IMR-90 (cell line): ENCODE measurements at regions not wholly inside any gene's neighbourhood (a gene's known extent, or its start where the extent isn't known, plus 50 kb on each side); places are given as distances from the start of the nearest gene placed in this dataset.

Source experiments
- BHLHE40 ChIP-seq: fragments of 150-350 bp; IDR thresholded peaks from 2 replicates; pipeline ENCODE4 v1.6.1; 2016; ENCODE audit warnings: mild to moderate bottlenecking, low read depth, low read length
- CEBPB ChIP-seq: IDR thresholded peaks from 2 replicates; pipeline ENCODE4 v1.6.1; 2012; ENCODE audit warnings: low read depth, low read length, improper control_type of control experiment
- CTCF ChIP-seq: conservative IDR thresholded peaks from 2 replicates; pipeline ENCODE4 v1.5.1; 2012; ENCODE audit warnings: mild to moderate bottlenecking, low read depth, low read length, improper control_type of control experiment
- FOS ChIP-seq: fragments of 150-350 bp; IDR thresholded peaks from 2 replicates; pipeline ENCODE4 v1.6.1; 2016; ENCODE audit warnings: low read depth, low read length
- MAFK ChIP-seq: IDR thresholded peaks from 2 replicates; pipeline ENCODE4 v1.6.1; 2012; ENCODE audit warnings: low read depth, low read length, improper control_type of control experiment
- POLR2A ChIP-seq: IDR thresholded peaks from 2 replicates; pipeline ENCODE4 v1.6.1; 2012; ENCODE audit warnings: mild to moderate bottlenecking, low read depth, low read length
- RFX5 ChIP-seq: IDR thresholded peaks from 2 replicates; pipeline ENCODE4 v1.8.0; 2012; ENCODE audit warnings: low read depth, mild to moderate bottlenecking, low read length, moderate library complexity

GRCh38 chr14:59107819-59108218, 80.6 kb upstream of the DAAM1 start:
- TF ChIP-seq BHLHE40 (no peak), CTCF (no peak), CEBPB (no peak), POLR2A (no peak), MAFK (no peak), FOS (no peak), RFX5 (no peak)
